PC-9 (cell line): ENCODE measurements at regions not wholly inside any gene's neighbourhood (a gene's known extent, or its start where the extent isn't known, plus 50 kb on each side); places are given as distances from the start of the nearest gene placed in this dataset.

Source experiments
- CTCF ChIP-seq: fragments of 200-600 bp; sonication (generic); conservative IDR thresholded peaks from 2 replicates; pipeline ENCODE4 v1.6.1; 2017; ENCODE audit warnings: mixed run types, antibody characterized with exemption, mild to moderate bottlenecking, moderate library complexity
- EZH2 ChIP-seq: fragments of 200-600 bp; sonication (generic); IDR thresholded peaks from 2 replicates; pipeline ENCODE4 v1.8.0; 2017; ENCODE audit warnings: antibody characterized with exemption, low read depth

GRCh38 chr12:41993283-41993682, 151.4 kb downstream of the GXYLT1 start:
- TF ChIP-seq CTCF (no peak), EZH2 (no peak)
